ENCODE measurements at regions not wholly inside any gene's neighbourhood (a gene's known extent, or its start where the extent isn't known, plus 50 kb on each side); places are given as distances from the start of the nearest gene placed in this dataset.

DNA sequence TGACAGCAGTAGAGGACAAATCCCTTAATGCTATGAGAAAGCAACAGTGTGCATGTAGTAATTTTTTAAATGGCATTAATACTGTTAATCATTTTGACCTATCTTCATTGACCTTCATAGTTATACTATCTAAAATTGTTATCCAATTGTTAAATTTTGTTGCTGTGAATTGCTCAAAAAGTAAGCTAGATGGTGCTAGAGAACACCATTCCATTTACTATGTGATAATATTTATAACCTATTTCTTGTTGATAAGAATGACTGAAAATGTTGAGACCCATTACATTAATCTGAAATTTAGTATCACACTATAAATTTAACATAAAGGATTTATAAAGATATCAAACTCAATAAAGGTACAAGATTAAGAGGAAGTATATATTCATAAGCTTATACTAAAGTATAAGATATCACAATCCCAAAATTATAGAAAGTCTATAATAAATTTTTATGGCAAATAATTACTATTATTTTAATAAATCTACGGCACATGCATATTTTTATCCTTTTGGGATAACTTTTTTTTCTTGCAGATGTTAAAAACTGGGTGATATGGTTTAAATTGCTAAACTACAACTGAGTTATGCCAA is 1573.3 kb downstream of the PCDH9 start:
- peak; percentile 24 for FAIRE-seq

DNA sequence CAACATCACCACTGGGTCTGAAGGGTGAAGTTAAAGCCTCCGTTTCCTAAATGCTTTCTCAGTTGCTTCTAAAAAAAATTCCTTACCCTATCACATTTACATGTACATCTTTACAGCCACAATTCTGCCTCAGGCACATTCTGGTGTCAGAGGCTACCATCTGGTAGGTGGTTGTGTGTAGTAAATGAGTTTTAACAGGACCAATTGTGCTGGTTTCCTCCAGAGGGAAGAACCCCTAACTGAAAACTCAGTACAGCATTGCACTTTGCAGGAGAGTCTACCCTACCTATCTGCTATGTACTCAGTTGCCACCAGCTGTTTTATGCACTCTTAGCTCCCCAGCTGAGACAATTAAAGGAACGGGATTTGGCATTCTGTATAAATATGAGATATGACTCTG is 1576.5 kb downstream of the PCDH9 start:
- FAIRE-seq, result no peak

DNA sequence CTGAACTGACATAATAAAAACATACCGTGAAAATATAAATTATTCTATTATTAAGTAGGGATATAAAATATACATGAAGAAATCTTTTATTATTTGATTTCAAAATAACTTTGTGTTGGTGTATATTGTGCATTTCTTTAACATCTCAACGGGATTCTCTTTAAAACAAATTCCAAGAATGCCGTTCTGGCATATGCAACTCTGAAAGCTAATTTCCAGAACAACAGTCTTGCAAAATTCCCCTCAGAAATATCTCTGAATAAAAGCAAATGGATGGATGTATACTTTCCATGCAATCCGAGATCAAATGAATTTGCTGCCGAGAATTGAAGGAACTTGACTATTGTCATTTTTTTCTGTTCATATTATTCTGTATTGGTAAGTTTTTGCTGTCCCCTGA is 1579.8 kb downstream of the PCDH9 start:
- no peak for FAIRE-seq

DNA sequence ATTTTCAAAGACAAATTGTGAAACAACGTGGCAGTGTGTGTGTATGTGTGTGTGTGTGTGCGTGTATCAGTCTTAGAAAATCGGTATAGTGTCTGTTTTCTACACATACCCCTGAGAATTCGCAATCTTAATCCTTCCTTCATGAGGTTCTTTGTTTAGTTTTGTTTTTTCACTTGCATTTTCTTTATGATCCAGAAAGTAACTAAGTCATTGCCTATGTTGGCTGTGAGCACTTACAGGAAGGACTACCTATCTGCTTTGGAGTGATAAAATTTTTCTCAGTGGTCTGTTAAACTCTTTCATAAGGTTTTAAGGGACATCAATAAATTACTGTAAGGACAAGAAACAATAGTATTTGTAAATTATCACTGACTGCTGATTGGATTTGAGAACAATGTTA is 1587.1 kb downstream of the PCDH9 start:
- FAIRE-seq, result no peak

DNA sequence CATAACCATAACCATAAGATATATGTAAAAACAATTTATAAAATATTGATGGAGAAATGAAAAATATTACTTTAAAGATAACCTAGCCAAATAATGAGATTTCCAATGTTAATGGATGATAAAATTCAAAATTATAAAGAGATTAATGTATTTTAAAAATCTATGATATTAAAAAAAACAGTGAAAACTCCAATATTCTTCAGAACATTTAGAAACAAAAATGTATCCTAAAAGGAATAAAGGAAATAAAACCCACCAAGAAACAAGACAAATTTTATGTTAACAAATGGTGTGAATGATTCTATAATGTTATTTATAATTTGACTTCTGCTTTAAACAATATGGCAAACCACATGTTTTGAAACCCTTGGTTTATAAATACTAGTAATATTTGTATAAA is 1587.8 kb downstream of the PCDH9 start:
- peak; percentile 64 for FAIRE-seq

DNA sequence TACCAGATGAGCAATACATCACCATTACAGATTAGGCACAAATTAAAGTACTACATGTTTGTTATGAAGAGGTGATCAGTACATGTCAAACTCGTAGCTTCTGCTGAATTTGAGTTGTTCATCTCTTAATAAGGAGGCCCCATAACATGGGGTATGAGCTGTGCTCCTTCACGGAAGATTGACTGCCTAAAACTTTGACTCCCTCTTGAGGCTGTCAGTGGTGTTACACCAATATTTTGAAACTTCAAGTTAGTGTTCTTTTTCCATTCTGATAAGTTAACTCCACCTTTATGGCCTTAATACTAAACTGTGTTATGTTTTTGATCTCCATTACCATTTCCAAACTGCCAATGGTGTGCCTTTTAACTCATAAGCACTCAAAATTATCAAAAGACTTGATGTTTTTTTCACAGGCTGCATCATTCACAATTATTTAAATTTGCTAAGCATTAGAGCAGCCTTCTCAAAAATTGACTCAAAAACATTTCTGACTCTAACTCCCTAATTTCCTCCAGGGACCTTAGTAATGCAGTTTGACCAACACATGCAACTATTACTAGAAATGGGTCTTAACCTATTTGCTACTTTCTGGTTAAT is 1591.5 kb downstream of the PCDH9 start:
- FAIRE-seq, result no peak

DNA sequence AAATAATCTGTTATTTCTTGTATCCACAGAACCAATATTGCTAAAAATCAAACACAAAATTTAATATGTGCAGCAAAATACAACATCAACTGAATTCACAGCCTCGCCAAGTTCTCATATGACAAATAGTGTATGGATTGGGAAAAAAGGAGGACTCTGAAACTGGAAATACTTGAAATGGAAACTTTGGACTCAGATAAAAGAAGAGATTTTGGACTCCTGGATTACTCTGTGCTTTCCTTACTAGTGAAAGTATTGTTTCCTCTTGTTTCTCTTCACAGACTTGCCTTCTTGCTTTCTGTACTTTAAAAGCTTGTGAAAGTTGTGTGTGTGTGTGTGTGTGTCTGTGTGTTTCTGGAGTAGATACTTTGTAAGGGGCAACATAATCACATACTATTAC is 1596.3 kb downstream of the PCDH9 start:
- FAIRE-seq, result no peak

DNA sequence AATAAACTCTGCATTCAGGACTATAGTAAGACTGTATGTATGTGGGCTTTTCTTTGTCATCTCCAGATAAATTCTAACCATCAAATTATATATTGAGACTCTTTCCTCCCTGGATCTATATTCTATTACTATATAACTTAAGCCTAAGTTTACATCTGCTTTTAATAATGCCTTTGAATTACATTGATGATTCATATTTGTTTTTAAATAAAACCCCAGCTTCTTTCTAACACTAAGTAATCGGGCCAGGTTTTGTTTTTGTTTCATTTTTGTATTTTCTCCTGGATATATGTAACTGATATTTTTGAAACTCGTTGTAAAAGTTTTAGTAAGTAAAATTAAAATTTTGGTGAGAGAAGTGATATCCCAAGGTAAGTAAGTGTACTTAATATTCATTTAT is 1599.1 kb downstream of the PCDH9 start:
- FAIRE-seq, result no peak

DNA sequence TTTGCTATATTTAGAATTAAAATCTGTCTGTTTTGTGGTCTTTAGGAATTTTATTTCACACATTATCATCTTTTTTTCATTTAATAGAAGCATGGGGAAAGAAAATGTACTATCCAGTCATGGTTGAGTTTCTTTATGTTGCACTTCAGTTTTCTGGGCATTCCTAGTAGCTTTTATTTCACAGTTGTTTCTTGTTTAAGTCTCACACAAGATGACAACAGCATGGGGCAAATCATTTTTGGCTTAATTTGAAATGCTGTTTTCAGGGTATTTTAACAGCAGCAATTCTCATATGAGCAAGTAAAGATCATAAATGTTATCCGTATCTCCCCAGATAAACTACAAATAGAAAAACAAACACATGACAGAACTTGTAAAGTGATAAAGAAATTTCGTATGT is 1600.2 kb downstream of the PCDH9 start:
- FAIRE-seq, result no peak

DNA sequence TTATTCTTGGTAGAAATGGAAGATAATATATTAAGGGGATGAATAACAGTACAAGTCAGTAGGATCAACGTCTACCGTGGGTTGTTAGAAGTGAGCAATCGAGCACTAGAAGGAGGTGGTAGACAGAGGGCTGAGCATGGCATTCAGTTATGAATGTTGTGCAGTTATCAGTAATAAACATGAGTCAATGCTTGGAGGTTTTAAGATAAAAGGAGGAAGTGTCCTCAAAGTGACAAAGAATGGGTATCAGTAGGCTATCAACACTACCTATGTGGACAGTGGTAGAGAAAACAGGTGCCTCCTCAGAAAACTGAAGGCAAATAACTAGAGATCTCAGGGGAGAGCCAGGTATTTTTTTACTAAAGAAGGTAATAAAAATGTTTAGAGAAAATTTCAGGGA is 1607.0 kb downstream of the PCDH9 start:
- FAIRE-seq, result no peak

DNA sequence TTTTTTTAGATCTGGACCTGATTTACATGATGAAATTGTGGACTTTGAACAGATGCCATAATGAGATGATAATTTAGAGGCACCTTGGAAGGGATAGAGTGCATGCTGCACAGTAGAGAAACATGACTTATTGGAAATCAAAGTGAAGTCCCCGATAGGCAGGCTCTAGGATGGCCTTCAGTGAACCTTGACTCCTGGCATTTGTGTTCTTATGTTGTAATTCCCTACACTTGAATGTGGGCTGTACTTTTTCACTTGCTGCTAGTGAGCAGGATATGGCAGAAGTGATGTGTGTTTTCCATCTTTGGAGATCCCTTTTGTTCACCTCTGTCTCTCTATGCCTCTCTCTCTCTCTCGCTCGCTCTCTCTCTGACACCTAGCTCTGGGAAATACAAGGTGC is 1614.6 kb downstream of the PCDH9 start:
- no peak for FAIRE-seq

DNA sequence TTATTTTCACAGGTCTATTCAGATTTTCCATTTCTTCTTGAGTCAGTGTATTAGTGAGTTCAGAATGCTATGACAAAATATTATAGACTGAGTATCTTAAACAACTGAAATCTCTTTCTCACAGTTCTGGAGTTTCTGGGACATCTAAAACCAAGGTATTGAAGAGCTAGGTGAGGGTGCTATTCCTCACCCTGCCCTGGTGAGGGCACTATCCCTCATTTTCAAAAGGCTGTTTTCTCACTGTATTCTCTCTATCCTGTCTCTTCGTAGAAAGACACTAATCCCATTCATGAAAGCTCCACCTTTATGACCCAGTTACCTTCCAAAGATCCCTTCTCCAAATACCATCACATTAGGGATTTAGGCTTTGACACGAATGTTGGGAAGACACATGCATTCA is 1617.1 kb downstream of the PCDH9 start:
- FAIRE-seq, result no peak

DNA sequence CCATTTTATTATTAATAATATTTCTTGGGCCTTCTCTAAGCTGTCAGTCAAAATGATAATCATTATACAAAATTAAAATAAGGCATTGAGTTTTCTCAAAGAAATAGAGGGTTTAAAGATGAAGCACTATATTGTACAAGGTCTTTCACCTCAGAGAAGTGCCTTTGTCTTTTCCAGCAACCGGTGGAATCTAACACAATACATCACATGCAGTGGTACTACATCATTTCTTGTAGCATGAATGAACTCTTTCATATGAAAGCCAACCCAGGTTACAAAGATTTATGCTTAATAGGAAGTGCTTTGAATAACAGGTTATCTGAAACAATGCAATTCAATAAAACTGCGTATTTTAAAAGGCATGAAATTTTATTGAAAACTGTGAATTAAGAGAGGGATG is 1620.8 kb downstream of the PCDH9 start:
- FAIRE-seq, result no peak

DNA sequence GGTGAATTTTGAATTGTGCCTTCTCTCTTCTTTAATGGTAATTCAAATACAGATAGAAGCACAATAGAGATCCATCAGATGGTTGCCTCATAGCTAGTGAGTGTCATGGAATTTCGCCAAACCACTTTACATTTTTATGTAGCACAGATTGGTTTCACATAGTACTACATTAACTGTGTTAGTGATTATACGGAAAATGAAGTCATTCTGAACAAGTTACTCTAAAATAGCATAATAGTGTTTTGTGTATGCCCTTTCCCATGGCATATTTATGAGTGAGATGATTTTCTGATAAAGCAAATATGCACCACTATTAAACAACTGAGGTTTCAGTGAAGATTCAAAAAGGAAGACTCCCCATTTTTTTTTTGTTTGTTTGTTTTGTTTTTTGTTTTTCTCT is 1623.5 kb downstream of the PCDH9 start:
- no peak for FAIRE-seq

DNA sequence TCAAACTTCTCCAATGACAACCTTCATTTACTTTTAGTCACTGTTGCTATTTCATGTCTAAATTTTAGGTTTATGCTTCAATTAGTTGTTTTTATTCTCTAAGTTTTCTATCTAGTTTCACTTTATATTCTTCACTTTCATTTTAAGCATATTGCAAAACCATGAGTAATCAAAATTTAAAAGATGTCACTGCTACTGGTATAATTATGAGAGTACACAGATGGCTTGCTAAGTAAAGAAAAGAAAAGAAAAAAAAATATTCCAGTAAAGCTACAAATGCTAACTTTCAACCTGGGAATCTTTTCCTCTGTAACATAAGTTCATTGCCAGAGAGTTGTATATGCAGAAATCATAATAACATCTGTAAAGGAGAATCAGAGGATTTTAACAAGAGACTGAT is 1624.7 kb downstream of the PCDH9 start:
- no peak for FAIRE-seq

DNA sequence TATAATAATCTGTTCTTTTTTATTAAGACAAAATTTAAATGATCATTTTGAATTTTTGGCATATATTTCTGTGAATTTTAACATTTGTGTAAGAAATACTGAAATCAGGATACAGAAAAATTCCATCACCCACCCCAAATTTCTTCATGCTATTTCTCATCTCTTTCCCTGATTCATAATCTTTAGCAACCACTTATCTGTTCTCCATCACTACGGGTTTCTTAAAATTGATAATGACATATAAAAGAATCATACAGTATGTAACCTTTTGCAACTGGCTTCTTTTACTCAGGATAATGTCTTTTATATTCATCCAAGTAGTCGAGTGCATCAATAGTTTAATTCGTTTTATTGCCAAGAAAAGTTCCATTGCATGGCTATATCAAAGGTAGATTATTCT is 1627.0 kb downstream of the PCDH9 start:
- FAIRE-seq, result no peak

DNA sequence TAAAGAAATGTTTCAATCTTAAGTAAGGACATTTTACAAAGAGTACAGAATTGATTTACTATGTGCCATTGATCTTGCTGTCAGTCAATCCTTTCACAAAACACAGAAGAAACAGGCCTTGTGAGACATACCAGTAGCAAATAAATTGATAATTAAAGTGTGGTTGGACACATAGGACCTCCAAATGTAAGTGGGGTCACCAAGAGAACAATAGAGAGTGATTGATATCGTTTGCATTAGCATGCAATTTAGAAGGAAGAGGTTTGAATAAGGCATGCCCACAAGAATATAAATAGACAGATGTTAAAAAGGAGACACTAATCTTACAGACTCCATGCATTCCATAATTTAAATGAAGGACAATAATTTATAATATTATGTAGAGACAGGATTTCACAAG is 1628.3 kb downstream of the PCDH9 start:
- FAIRE-seq, result no peak

DNA sequence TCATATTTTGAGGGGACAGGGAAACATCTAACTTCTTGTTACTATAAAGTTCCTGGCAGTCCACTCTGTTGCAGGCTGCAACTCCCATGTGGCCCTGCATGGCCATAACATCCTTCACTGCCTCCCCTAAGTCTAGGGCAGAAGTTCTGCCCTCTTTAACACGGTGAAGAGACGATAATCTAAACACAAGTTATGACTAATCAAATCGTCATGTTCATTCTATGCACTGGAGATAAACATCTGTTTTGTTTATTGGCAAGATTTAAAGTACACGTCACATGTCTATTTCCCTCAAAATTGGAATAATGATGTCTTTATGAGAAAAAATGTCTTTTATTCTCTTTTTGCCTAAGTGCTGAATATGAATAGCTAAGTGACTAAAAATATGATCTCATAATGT is 1629.4 kb downstream of the PCDH9 start:
- FAIRE-seq, result no peak

DNA sequence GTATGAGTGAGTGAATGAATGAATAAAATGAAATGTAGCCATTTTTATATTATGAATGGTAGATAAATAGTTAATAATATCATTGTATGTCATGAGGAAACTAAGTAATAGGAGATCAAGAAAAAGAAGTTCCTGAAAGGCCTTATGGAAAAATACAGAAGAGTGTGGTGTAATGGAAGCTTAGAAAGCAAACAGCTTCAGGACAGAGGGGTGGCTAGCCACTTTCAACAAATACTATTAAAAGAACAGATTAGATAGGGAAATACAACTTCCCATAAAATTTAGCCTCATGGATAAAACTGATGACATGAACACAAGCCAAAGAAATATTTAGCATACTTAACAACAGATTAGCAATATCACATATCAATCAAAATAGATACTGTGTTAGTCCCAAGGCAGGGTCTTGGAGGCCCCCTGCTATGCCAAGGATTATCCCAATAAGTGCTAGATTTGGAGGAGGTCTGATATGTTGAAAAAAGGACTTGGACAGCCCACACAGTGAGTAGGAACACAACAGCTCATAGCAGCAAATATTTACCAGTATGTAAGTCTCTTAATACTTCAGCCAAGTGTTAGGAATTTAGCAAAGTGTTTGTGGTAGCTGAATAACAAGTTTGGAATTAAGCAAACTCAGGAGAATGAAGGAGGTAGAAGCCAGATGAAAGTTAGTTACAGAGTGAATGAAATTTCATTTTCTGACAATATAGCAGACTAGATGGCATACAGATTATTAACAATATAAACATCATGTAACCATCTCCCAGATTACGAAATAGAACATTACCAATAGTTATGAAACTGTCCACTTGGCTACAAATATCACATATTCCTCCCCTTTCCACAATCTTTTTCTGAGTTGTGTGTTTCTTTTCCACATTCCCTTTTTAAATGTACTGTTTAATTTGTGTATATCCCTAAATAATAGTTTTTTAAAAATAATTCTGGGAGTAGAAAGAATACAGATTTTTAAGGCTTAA is 1632.0 kb downstream of the PCDH9 start:
- FAIRE-seq, result no peak

DNA sequence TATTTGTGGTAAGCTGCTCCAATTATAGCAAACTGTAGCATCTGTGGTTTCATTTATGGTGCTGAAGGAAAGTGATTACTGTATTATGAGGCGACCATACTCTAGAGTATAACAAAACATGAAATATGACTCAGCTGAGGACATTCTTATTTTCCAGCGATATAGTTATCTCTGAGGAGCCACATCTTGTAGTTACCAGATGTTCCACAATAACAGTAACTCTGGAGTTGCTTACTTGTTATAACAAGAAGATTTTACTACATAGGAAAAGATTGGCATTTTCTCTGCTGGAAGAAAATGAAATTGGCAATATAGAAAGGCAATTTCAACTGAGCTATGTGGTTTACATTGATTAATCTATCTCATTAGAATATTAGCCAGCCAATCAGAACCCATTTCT is 1634.2 kb downstream of the PCDH9 start:
- no peak for FAIRE-seq

DNA sequence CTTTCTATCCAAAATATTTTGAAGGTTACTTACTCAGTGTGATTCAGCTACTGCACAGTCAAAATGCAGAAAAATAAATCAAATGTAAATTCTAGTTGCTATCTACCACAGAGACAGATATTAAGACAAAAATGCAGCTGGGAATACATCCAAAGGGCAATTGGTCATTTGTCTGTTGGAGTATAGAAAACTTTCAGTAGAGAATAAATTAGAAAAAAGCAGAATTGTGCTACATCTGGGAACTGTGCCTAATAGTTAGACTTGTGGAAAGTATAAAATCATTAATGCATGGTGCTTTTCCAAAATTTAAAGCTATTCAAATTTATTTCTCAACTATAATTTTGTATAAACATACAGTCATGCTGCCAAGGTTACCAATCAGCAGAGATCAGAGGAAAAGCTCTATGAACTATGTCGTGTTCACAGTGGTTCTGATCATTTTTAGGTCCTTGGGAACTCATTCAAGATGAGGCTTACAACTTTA is 1635.8 kb downstream of the PCDH9 start:
- no peak for FAIRE-seq

DNA sequence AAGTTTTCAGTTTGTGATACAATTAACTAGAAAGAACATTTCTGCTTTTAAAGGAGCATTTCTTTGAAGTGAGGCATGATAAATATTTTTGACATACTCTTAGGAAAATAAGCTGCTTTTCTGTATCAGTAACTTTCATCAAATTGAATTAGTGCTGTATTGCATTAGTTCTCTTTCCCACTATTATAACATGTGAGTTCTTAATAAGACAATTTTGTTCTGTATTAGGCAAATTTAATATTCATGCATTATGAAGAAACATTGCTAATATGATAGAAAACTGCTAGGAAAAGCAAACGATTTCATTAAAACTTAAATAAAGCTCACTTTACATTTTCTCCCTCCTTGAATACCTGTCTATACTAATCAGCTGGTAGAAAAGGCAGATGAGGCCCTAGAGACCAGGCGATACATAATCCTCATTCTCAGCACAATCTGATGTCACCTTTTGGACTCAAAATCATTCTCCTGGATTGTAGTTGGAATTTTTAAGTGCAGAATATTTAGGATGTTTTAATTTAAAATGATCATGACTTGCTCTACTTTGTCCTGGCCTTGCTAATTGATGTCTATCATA is 1636.8 kb downstream of the PCDH9 start:
- no peak for FAIRE-seq

DNA sequence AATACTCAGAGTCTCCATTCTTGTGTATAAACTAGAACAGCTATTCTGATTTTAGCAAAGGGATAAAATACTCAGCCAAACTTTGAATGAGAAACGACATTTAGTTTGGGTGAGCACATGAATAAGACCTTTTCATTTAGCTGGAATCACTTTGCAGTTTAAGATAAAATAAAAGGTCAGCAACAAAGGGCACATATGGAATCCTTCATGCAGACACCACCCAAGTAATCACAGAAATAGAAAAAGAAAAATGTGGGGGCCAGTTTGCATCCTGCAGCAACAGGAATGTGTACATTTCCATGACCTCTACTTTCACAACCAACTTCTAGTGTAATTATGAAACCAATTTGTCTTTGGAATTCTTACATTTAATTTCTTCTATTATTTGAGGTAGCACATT is 1637.4 kb downstream of the PCDH9 start:
- FAIRE-seq, result no peak

DNA sequence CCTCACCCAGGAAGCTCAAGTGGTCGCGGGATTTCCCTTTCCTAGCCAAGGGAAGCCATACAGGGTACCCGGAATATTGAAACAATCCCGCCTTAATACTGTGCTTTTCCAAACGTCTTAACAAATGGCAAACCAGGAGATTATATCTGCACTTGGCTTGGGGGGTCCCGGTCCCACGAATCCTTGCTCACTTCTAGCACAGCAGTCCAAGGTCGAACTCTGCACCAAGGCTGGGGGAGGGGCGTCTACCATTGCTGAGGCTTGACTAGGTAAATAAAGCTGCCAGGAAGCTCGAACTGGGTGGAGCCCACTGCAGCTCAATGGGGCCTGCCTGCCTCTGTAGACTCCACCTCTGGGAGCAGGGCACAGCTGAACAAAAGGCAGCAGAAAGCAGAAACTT is 1644.8 kb downstream of the PCDH9 start:
- FAIRE-seq, result no peak

Measured in colon (tissue), 2 donors.